ENCODE measurements at regions not wholly inside any gene's neighbourhood (a gene's known extent, or its start where the extent isn't known, plus 50 kb on each side); places are given as distances from the start of the nearest gene placed in this dataset.

DNA sequence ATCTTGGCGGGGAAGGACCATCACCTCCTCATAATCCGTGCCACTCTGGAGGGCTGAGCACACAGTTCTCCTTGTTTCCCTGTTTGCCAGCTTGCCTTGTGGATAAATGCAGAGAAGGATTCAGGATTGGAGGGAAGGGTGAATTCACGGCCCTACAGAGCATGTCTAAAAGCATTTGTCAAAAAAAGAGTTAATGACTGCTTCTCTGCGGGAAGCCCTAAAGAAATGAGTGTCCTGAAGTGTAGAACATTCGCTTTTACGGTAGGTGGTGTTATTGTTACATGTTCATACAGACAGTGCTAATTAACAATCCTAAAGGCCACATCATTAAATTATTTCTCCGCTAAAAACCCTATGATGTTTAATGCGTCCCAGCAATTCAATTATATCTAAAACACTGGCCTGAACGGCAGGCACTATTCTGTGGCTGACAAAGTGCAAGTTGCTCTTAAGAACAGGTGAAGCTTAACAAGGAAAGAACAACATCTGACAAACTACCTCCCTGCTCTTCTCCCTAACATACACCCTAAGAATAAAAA is 112.3 kb upstream of the NFIA start:
- TF ChIP-seq GABPA (IDR thresholded peaks at IDR 0.05; ENCODE audit: low read depth) (no peak), POLR2AphosphoS5 (IDR thresholded peaks at IDR 0.05; ENCODE audit: low read depth) (no peak), SPI1 (IDR thresholded peaks at IDR 0.05; ENCODE audit: borderline replicate concordance, low read depth) (no peak)
- TF ChIP-seq, protein P1, sequence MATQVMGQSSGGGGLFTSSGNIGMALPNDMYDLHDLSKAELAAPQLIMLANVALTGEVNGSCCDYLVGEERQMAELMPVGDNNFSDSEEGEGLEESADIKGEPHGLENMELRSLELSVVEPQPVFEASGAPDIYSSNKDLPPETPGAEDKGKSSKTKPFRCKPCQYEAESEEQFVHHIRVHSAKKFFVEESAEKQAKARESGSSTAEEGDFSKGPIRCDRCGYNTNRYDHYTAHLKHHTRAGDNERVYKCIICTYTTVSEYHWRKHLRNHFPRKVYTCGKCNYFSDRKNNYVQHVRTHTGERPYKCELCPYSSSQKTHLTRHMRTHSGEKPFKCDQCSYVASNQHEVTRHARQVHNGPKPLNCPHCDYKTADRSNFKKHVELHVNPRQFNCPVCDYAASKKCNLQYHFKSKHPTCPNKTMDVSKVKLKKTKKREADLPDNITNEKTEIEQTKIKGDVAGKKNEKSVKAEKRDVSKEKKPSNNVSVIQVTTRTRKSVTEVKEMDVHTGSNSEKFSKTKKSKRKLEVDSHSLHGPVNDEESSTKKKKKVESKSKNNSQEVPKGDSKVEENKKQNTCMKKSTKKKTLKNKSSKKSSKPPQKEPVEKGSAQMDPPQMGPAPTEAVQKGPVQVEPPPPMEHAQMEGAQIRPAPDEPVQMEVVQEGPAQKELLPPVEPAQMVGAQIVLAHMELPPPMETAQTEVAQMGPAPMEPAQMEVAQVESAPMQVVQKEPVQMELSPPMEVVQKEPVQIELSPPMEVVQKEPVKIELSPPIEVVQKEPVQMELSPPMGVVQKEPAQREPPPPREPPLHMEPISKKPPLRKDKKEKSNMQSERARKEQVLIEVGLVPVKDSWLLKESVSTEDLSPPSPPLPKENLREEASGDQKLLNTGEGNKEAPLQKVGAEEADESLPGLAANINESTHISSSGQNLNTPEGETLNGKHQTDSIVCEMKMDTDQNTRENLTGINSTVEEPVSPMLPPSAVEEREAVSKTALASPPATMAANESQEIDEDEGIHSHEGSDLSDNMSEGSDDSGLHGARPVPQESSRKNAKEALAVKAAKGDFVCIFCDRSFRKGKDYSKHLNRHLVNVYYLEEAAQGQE (IDR thresholded peaks at IDR 0.05; ENCODE audit: insufficient replicate concordance, low read depth): no peak
- TF ChIP-seq, protein P2, sequence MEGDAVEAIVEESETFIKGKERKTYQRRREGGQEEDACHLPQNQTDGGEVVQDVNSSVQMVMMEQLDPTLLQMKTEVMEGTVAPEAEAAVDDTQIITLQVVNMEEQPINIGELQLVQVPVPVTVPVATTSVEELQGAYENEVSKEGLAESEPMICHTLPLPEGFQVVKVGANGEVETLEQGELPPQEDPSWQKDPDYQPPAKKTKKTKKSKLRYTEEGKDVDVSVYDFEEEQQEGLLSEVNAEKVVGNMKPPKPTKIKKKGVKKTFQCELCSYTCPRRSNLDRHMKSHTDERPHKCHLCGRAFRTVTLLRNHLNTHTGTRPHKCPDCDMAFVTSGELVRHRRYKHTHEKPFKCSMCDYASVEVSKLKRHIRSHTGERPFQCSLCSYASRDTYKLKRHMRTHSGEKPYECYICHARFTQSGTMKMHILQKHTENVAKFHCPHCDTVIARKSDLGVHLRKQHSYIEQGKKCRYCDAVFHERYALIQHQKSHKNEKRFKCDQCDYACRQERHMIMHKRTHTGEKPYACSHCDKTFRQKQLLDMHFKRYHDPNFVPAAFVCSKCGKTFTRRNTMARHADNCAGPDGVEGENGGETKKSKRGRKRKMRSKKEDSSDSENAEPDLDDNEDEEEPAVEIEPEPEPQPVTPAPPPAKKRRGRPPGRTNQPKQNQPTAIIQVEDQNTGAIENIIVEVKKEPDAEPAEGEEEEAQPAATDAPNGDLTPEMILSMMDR (IDR thresholded peaks at IDR 0.05; ENCODE audit: insufficient read depth, low read length): no peak
- no peak overlapping the region for H3K27ac ChIP-seq (replicated peaks)
- no peak for DNase-seq (ENCODE audit: low read depth in 1 of 2, low spot score in 1 of 2)
- H3K4me3 ChIP-seq (replicated peaks; ENCODE audit: insufficient read depth, low read length): no peak overlapping the region
- no peaks in the 10 kb centered on the region for H3K27me3 ChIP-seq (ENCODE audit: insufficient read depth, poor library complexity, severe bottlenecking)

DNA sequence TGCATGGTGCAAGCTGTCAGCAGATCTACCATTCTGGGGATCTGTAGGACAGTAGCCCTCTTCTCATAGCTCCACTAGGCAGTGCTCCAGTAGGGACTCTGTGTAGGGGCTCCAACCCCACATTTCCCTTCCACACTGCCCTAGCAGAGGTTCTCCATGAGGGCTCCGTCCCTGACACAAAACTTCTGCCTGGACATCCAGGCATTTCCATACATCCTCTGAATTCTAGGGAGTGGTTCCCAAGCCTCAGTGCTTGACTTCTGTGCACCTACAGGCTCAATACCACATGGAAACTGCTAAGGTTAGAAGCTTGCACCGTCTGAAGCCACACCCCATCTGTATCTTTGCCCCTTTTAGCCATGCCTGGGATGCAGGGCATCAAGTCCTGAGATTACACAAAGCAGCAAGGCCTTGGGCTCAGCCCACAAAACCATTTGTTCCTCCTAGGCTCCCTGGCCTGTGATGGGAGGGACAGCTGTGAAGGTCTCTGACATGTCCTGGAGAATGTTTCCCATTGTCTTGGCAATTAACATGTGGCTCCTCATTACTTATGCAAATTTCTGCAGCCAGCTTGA is 117.0 kb upstream of the NFIA start:
- Histone ChIP-seq H3K4me3 (replicated peaks; ENCODE audit: insufficient read depth, low read length) (no peak overlapping the region), H3K27ac (replicated peaks) (no peak overlapping the region), H3K27me3 (ENCODE audit: insufficient read depth, poor library complexity, severe bottlenecking) (no peaks in the 10 kb centered on the region)
- TF ChIP-seq, protein P1 (IDR thresholded peaks at IDR 0.05; ENCODE audit: insufficient replicate concordance, low read depth): no peak
- TF ChIP-seq, protein P2 (IDR thresholded peaks at IDR 0.05; ENCODE audit: insufficient read depth, low read length): no peak
- no peak for TF ChIP-seq GABPA (IDR thresholded peaks at IDR 0.05; ENCODE audit: low read depth)
- no peak for TF ChIP-seq SPI1 (IDR thresholded peaks at IDR 0.05; ENCODE audit: borderline replicate concordance, low read depth)
- TF ChIP-seq POLR2AphosphoS5 (IDR thresholded peaks at IDR 0.05; ENCODE audit: low read depth): no peak
- no peak for DNase-seq (ENCODE audit: low read depth in 1 of 2, low spot score in 1 of 2)

DNA sequence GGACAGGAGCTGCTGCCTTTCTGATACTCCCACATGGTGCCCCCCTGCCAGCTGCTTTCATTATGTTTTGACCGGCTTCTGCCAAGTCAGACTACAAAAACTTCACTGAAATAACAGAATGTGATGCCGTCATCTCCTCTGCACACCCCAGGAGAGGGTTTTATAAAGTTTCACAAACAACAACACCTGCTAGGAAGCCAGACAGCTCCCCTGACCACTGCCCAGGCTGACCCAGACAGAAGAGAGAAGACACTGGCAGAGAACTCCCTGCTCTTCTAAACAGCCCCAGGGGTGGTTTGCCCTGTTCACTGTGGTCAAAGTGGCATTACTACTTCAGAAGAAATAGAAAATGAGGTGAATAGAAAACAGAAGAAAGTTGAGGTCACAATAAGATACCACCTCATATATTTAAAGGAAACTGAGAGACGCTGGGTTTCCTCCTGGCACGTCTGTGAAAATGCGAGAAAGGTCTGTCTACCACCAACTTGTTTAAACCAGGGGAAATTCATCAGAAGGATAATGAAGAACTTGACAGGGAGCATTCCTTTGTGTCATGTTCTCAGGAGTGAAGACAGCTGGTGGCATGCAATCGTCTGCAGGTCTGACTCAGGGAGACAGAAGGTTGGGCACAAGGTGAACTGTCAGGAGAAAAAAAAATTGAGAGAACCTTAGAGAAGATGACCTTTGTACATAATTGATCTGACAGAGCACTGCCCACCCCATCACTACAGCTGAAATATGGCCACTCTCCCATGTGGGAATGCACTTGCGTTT is 119.0 kb upstream of the NFIA start:
- DNase-seq (ENCODE audit: low read depth in 1 of 2, low spot score in 1 of 2): no peak
- H3K4me3 ChIP-seq (replicated peaks; ENCODE audit: insufficient read depth, low read length): no peak overlapping the region
- no peaks in the 10 kb centered on the region for H3K27me3 ChIP-seq (ENCODE audit: insufficient read depth, poor library complexity, severe bottlenecking)
- TF ChIP-seq GABPA (IDR thresholded peaks at IDR 0.05; ENCODE audit: low read depth): no peak
- TF ChIP-seq, protein P2 (IDR thresholded peaks at IDR 0.05; ENCODE audit: insufficient read depth, low read length): no peak
- no peak for TF ChIP-seq SPI1 (IDR thresholded peaks at IDR 0.05; ENCODE audit: borderline replicate concordance, low read depth)
- TF ChIP-seq POLR2AphosphoS5 (IDR thresholded peaks at IDR 0.05; ENCODE audit: low read depth): no peak
- TF ChIP-seq, protein P1 (IDR thresholded peaks at IDR 0.05; ENCODE audit: insufficient replicate concordance, low read depth): no peak
- H3K27ac ChIP-seq (replicated peaks): no peak overlapping the region

All from HL-60 (cell line).